OCI-LY1 (cell line): ENCODE measurements at regions not wholly inside any gene's neighbourhood (a gene's known extent, or its start where the extent isn't known, plus 50 kb on each side); places are given as distances from the start of the nearest gene placed in this dataset.

Experiments
- H2AFZ ChIP-seq: fragments of 200-600 bp; sonication (generic), shearing (Covaris generic); 2 replicates; pipeline ENCODE4 v1.6.0; 2014; ENCODE audit warnings: antibody characterized with exemption, mild to moderate bottlenecking, low read length
- H3F3A ChIP-seq: fragments of 200-600 bp; sonication (generic), shearing (Covaris generic); 2 replicates; pipeline ENCODE4 v1.6.0; 2014; ENCODE audit warnings: mild to moderate bottlenecking, antibody characterized with exemption, low read length, moderate library complexity; ENCODE audit not compliant: insufficient read depth
- H3K27ac ChIP-seq: fragments of 200-600 bp; sonication (generic); 2 replicates; pipeline ENCODE4 v1.5.1; 2014; ENCODE audit warnings: low read length, mixed run types, mild to moderate bottlenecking, low read depth; ENCODE audit not compliant: poor library complexity, severe bottlenecking
- H3K27me3 ChIP-seq: fragments of 200-600 bp; sonication (generic); 2 replicates; pipeline ENCODE4 v1.6.0; 2014; ENCODE audit warnings: antibody characterized with exemption, mild to moderate bottlenecking, low read length, moderate library complexity; ENCODE audit not compliant: insufficient read depth
- H3K36me3 ChIP-seq: fragments of 200-600 bp; sonication (generic); 2 replicates; pipeline ENCODE4 v1.6.1; 2014; ENCODE audit warnings: mild to moderate bottlenecking, antibody characterized with exemption, low read length, moderate library complexity, mixed read lengths; ENCODE audit not compliant: insufficient read depth
- H3K4me1 ChIP-seq: fragments of 200-600 bp; sonication (generic); 2 replicates; pipeline ENCODE4 v1.5.1; 2014; ENCODE audit warnings: mild to moderate bottlenecking, low read length, moderate library complexity; ENCODE audit not compliant: insufficient read depth, severe bottlenecking
- H3K4me2 ChIP-seq: fragments of 200-600 bp; sonication (generic), shearing (Covaris generic); 2 replicates; pipeline ENCODE4 v1.6.1; 2014; ENCODE audit warnings: low read length
- H3K4me3 ChIP-seq: fragments of 200-600 bp; sonication (generic); 2 replicates; pipeline ENCODE4 v1.5.1; 2014; ENCODE audit warnings: low read length, low read depth, mild to moderate bottlenecking, mixed read lengths; ENCODE audit not compliant: poor library complexity, severe bottlenecking
- H3K79me2 ChIP-seq: fragments of 200-600 bp; shearing (Covaris generic); 2 replicates; pipeline ENCODE4 v1.6.1; 2016; ENCODE audit warnings: mixed run types, low read length, mixed read lengths; ENCODE audit not compliant: insufficient read depth
- H3K9ac ChIP-seq: fragments of 200-600 bp; sonication (generic), shearing (Covaris generic); 2 replicates; pipeline ENCODE4 v1.6.1; 2014; ENCODE audit warnings: mild to moderate bottlenecking, low read length, mixed read lengths
- H3K9me2 ChIP-seq: fragments of 200-600 bp; sonication (generic), shearing (Covaris generic); 2 replicates; pipeline ENCODE4 v1.6.1; 2014; ENCODE audit warnings: low read depth, mild to moderate bottlenecking, low read length, mixed read lengths
- H3K9me3 ChIP-seq: fragments of 200-600 bp; shearing (Covaris generic); 2 replicates; pipeline ENCODE4 v1.6.1; 2014; ENCODE audit warnings: low read length, mixed read lengths
- H4K20me1 ChIP-seq: fragments of 200-600 bp; sonication (generic), shearing (Covaris generic); 2 replicates; pipeline ENCODE4 v1.6.0; 2016; ENCODE audit warnings: mild to moderate bottlenecking, low read length; ENCODE audit not compliant: insufficient read depth
- CTCF ChIP-seq: fragments of 200-600 bp; sonication (generic), shearing (Covaris generic); IDR thresholded peaks from 2 replicates; pipeline ENCODE4 v1.5.1; 2017; ENCODE audit warnings: mild to moderate bottlenecking, antibody characterized with exemption, low read length, moderate library complexity, mixed read lengths
- EZH2 ChIP-seq: fragments of 200-600 bp; sonication (generic), shearing (Covaris generic); IDR thresholded peaks from 2 replicates; pipeline ENCODE4 v1.8.0; 2017; ENCODE audit warnings: borderline replicate concordance, mixed run types, mild to moderate bottlenecking, antibody characterized with exemption, low read length, moderate library complexity, mixed read lengths

- Histone ChIP-seq H3K27me3 (no peaks in the 10 kb centered on the region), H3K4me2 (no peak overlapping the region), H2AFZ (no peak overlapping the region), H3K9me3 (no peaks in the 10 kb centered on the region), H3K9ac (no peak overlapping the region), H3K79me2 (no peaks in the 10 kb centered on the region), H3K4me1 (no peaks in the 10 kb centered on the region), H3K36me3 (no peaks in the 10 kb centered on the region), H3F3A (no peaks in the 10 kb centered on the region), H3K4me3 (no peak overlapping the region), H3K27ac (no peak overlapping the region), H4K20me1 (no peaks in the 10 kb centered on the region), H3K9me2 (no peaks in the 10 kb centered on the region)
- TF ChIP-seq CTCF (no peak), EZH2 (no peak)
These were observed 499.5 kb downstream of the STIM2 start for GRCh38 chr4:27360131-27360530.

- TF ChIP-seq CTCF (no peak), EZH2 (no peak)
- H3K9me3 ChIP-seq, result no peaks in the 10 kb centered on the region
- no peak overlapping the region for H3K4me3 ChIP-seq
- no peaks in the 10 kb centered on the region for H3K9me2 ChIP-seq
- no peaks in the 10 kb centered on the region for H3K36me3 ChIP-seq
- H3K27me3 ChIP-seq, result no peaks in the 10 kb centered on the region
- no peak overlapping the region for H3K27ac ChIP-seq
- H3K4me1 ChIP-seq, result no peaks in the 10 kb centered on the region
- H3K79me2 ChIP-seq, result no peaks in the 10 kb centered on the region
- H2AFZ ChIP-seq, result no peak overlapping the region
- H4K20me1 ChIP-seq, result no peaks in the 10 kb centered on the region
- no peak overlapping the region for H3K4me2 ChIP-seq
- no peak overlapping the region for H3K9ac ChIP-seq
- H3F3A ChIP-seq, result no peaks in the 10 kb centered on the region
These were observed 500.2 kb downstream of the STIM2 start for GRCh38 chr4:27360790-27361267.

GRCh38 chr4:27364509-27364908 is 503.9 kb downstream of the STIM2 start:
- no peak for TF ChIP-seq CTCF
- no peak for TF ChIP-seq EZH2

More at GRCh38 chr4:27364509-27364908, 503.9 kb downstream of the STIM2 start:
- Histone ChIP-seq H3K9me3 (no peaks in the 10 kb centered on the region), H3F3A (no peaks in the 10 kb centered on the region), H3K9ac (no peak overlapping the region), H3K36me3 (no peaks in the 10 kb centered on the region), H3K4me2 (no peak overlapping the region), H3K79me2 (no peaks in the 10 kb centered on the region), H2AFZ (no peak overlapping the region), H4K20me1 (no peaks in the 10 kb centered on the region), H3K27ac (no peak overlapping the region), H3K27me3 (no peaks in the 10 kb centered on the region), H3K4me3 (no peak overlapping the region), H3K4me1 (no peaks in the 10 kb centered on the region), H3K9me2 (no peaks in the 10 kb centered on the region)
